ENCODE measurements at regions not wholly inside any gene's neighbourhood (a gene's known extent, or its start where the extent isn't known, plus 50 kb on each side); places are given as distances from the start of the nearest gene placed in this dataset.
"Not testable (repeated sequence)": the region's sequence is repeated elsewhere in the genome, so short reads cannot be mapped to it uniquely, and the experiment has no call there.

GRCh38 chr6:11961923-11962322 lies 50.2 kb upstream of the HIVEP1 start:
- no peak for DNase-seq (ENCODE audit: low read depth in 3 of 3, low spot score in 2 of 3)

- DNase-seq (ENCODE audit: low read depth in 3 of 3, low spot score in 2 of 3), result no peak
Observed at GRCh38 chr6:11960909-11961779, 51.0 kb upstream of the HIVEP1 start.

GRCh38 chr6:11956781-11957180 lies 55.3 kb upstream of the HIVEP1 start:
- no peak for DNase-seq (ENCODE audit: low read depth in 3 of 3, low spot score in 2 of 3)

- DNase-seq (ENCODE audit: low read depth in 3 of 3, low spot score in 2 of 3), result no peak
Observed at GRCh38 chr6:11953641-11954040, 58.5 kb upstream of the HIVEP1 start.

GRCh38 chr6:11952316-11952715 lies 59.8 kb upstream of the HIVEP1 start:
- no peak for DNase-seq (ENCODE audit: low read depth in 3 of 3, low spot score in 2 of 3)

- DNase-seq (ENCODE audit: low read depth in 3 of 3, low spot score in 2 of 3), result no peak
Observed at GRCh38 chr6:11951868-11952267, 60.2 kb upstream of the HIVEP1 start.

- no peak for DNase-seq (ENCODE audit: low read depth in 3 of 3, low spot score in 2 of 3)
Observed at GRCh38 chr6:11950109-11950508, 62.0 kb upstream of the HIVEP1 start.

- DNase-seq (ENCODE audit: low read depth in 3 of 3, low spot score in 2 of 3), result no peak
Observed at GRCh38 chr6:11947575-11947974, 64.5 kb upstream of the HIVEP1 start.

- DNase-seq (ENCODE audit: low read depth in 3 of 3, low spot score in 2 of 3), result no peak
Observed at GRCh38 chr6:11947063-11947462, 65.0 kb upstream of the HIVEP1 start.

- DNase-seq (ENCODE audit: low read depth in 3 of 3, low spot score in 2 of 3), result no peak
Observed at GRCh38 chr6:11944111-11944510, 68.0 kb upstream of the HIVEP1 start.

- no peak for DNase-seq (ENCODE audit: low read depth in 3 of 3, low spot score in 2 of 3)
Observed at GRCh38 chr6:11943060-11943459, 69.1 kb upstream of the HIVEP1 start.

GRCh38 chr6:11942185-11942864 lies 69.8 kb upstream of the HIVEP1 start:
- DNase-seq (ENCODE audit: low read depth in 3 of 3, low spot score in 2 of 3), result no peak

GRCh38 chr6:11940532-11941166 lies 71.5 kb upstream of the HIVEP1 start:
- not testable (repeated sequence) for DNase-seq (ENCODE audit: low read depth in 3 of 3, low spot score in 2 of 3)

- peak in 2 of 3 donors; percentile 18 to 50 for DNase-seq (ENCODE audit: low read depth in 3 of 3, low spot score in 2 of 3)
Observed at GRCh38 chr6:11938285-11938890, 73.7 kb upstream of the HIVEP1 start.

- DNase-seq (ENCODE audit: low read depth in 3 of 3, low spot score in 2 of 3), result no peak
Observed at GRCh38 chr6:11934638-11935037, 77.5 kb upstream of the HIVEP1 start.

- DNase-seq (ENCODE audit: low read depth in 3 of 3, low spot score in 2 of 3), result not testable (repeated sequence)
Observed at GRCh38 chr6:11932892-11933291, 79.2 kb upstream of the HIVEP1 start.

GRCh38 chr6:11931296-11932035 lies 80.6 kb upstream of the HIVEP1 start:
- DNase-seq (ENCODE audit: low read depth in 3 of 3, low spot score in 2 of 3), result no peak

GRCh38 chr6:11930834-11931233 lies 81.3 kb upstream of the HIVEP1 start:
- not testable (repeated sequence) for DNase-seq (ENCODE audit: low read depth in 3 of 3, low spot score in 2 of 3)

GRCh38 chr6:11930240-11930639 lies 81.9 kb upstream of the HIVEP1 start:
- DNase-seq (ENCODE audit: low read depth in 3 of 3, low spot score in 2 of 3), result no peak

GRCh38 chr6:11929241-11929835 lies 82.8 kb upstream of the HIVEP1 start:
- no peak for DNase-seq (ENCODE audit: low read depth in 3 of 3, low spot score in 2 of 3)

Data from right renal cortex interstitium (tissue), 3 donors.